MM.1S (cell line): ENCODE measurements at regions not wholly inside any gene's neighbourhood (a gene's known extent, or its start where the extent isn't known, plus 50 kb on each side); places are given as distances from the start of the nearest gene placed in this dataset.

Experiments used
- DNase-seq: peaks from one replicate; pipeline ENCODE4 v3.0.0-alpha.2; 2015
- H2AFZ ChIP-seq: fragments of 300-600 bp; sonication (generic); 2 replicates; pipeline ENCODE4 v1.6.0; 2016; ENCODE audit warnings: antibody characterized with exemption, low read length
- H3F3A ChIP-seq: fragments of 300-600 bp; sonication (generic); 2 replicates; pipeline ENCODE4 v1.6.1; 2016; ENCODE audit warnings: mild to moderate bottlenecking, antibody characterized with exemption, low read length, moderate library complexity, mixed read lengths; ENCODE audit not compliant: insufficient read depth
- H3K27ac ChIP-seq: fragments of 300-600 bp; sonication (generic); 2 replicates; pipeline ENCODE4 v1.5.1; 2016; ENCODE audit warnings: mild to moderate bottlenecking, low read length
- H3K27me3 ChIP-seq: fragments of 300-600 bp; sonication (generic); replicated peaks from 2 replicates; pipeline ENCODE4 v1.6.0; 2016; ENCODE audit warnings: low read length; ENCODE audit not compliant: insufficient read depth
- H3K36me3 ChIP-seq: fragments of 300-600 bp; sonication (generic); replicated peaks from 2 replicates; pipeline ENCODE4 v1.6.1; 2016; ENCODE audit warnings: mild to moderate bottlenecking, low read length, mixed read lengths; ENCODE audit not compliant: insufficient read depth
- H3K4me1 ChIP-seq: fragments of 300-600 bp; sonication (generic); 2 replicates; pipeline ENCODE4 v1.6.1; 2016; ENCODE audit warnings: low read length, mixed read lengths
- H3K4me2 ChIP-seq: fragments of 300-600 bp; sonication (generic); 2 replicates; pipeline ENCODE4 v1.6.0; 2016; ENCODE audit warnings: low read depth, low read length
- H3K4me3 ChIP-seq: fragments of 300-600 bp; sonication (generic); 2 replicates; pipeline ENCODE4 v1.5.1; 2016; ENCODE audit warnings: low read length, mixed read lengths
- H3K79me2 ChIP-seq: fragments of 300-600 bp; sonication (generic); 2 replicates; pipeline ENCODE4 v1.6.1; 2016; ENCODE audit warnings: mixed run types, low read length, mixed read lengths
- H3K9ac ChIP-seq: fragments of 300-600 bp; sonication (generic); 2 replicates; pipeline ENCODE4 v1.6.1; 2016; ENCODE audit warnings: low read length, mixed read lengths
- H3K9me2 ChIP-seq: fragments of 300-600 bp; sonication (generic); replicated peaks from 2 replicates; pipeline ENCODE4 v1.6.1; 2016; ENCODE audit warnings: mild to moderate bottlenecking, low read length, mixed read lengths; ENCODE audit not compliant: insufficient read depth
- H3K9me3 ChIP-seq: fragments of 300-600 bp; sonication (generic); replicated peaks from 2 replicates; pipeline ENCODE4 v1.6.1; 2016; ENCODE audit warnings: mild to moderate bottlenecking, low read length, mixed read lengths; ENCODE audit not compliant: insufficient read depth
- H4K20me1 ChIP-seq: fragments of 300-600 bp; sonication (generic); 2 replicates; pipeline ENCODE4 v1.6.1; 2016; ENCODE audit warnings: mild to moderate bottlenecking, low read length, moderate library complexity, mixed read lengths; ENCODE audit not compliant: insufficient read depth
- EZH2 ChIP-seq: fragments of 300-600 bp; sonication (generic); optimal IDR thresholded peaks from 2 replicates; pipeline ENCODE3; 2017; ENCODE audit warnings: low read depth, mild to moderate bottlenecking, antibody characterized with exemption, low read length, mixed read lengths
- EZH2phosphoT487 ChIP-seq: fragments of 300-600 bp; sonication (generic); IDR thresholded peaks from 2 replicates; pipeline ENCODE4 v1.6.1; 2018; ENCODE audit warnings: antibody characterized with exemption, low read length
- TF ChIP-seq, protein P1 (sequence below): fragments of 300-600 bp; sonication (generic); IDR thresholded peaks from 2 replicates; pipeline ENCODE4 v1.5.1; 2016; ENCODE audit warnings: antibody characterized with exemption, low read length, mixed read lengths

- H3K79me2 ChIP-seq: no peaks in the 10 kb centered on the region
- no peak for DNase-seq
- H3K36me3 ChIP-seq: no peaks in the 10 kb centered on the region
- no peaks in the 10 kb centered on the region for H3F3A ChIP-seq
- TF ChIP-seq EZH2 (no peak), EZH2phosphoT487 (no peak)
- TF ChIP-seq, protein P1, sequence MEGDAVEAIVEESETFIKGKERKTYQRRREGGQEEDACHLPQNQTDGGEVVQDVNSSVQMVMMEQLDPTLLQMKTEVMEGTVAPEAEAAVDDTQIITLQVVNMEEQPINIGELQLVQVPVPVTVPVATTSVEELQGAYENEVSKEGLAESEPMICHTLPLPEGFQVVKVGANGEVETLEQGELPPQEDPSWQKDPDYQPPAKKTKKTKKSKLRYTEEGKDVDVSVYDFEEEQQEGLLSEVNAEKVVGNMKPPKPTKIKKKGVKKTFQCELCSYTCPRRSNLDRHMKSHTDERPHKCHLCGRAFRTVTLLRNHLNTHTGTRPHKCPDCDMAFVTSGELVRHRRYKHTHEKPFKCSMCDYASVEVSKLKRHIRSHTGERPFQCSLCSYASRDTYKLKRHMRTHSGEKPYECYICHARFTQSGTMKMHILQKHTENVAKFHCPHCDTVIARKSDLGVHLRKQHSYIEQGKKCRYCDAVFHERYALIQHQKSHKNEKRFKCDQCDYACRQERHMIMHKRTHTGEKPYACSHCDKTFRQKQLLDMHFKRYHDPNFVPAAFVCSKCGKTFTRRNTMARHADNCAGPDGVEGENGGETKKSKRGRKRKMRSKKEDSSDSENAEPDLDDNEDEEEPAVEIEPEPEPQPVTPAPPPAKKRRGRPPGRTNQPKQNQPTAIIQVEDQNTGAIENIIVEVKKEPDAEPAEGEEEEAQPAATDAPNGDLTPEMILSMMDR: no peak
- H2AFZ ChIP-seq: no peak overlapping the region
- no peaks in the 10 kb centered on the region for H4K20me1 ChIP-seq
- no peak overlapping the region for H3K4me2 ChIP-seq
- H3K27me3 ChIP-seq: no peaks in the 10 kb centered on the region
- H3K4me3 ChIP-seq: no peak overlapping the region
- H3K27ac ChIP-seq: no peak overlapping the region
- no peak overlapping the region for H3K9ac ChIP-seq
- H3K9me2 ChIP-seq: no peaks in the 10 kb centered on the region
- no peaks in the 10 kb centered on the region for H3K9me3 ChIP-seq
- H3K4me1 ChIP-seq: no peaks in the 10 kb centered on the region
These were observed 92.1 kb downstream of the EN1 start for GRCh38 chr2:118755384-118755783.

DNA sequence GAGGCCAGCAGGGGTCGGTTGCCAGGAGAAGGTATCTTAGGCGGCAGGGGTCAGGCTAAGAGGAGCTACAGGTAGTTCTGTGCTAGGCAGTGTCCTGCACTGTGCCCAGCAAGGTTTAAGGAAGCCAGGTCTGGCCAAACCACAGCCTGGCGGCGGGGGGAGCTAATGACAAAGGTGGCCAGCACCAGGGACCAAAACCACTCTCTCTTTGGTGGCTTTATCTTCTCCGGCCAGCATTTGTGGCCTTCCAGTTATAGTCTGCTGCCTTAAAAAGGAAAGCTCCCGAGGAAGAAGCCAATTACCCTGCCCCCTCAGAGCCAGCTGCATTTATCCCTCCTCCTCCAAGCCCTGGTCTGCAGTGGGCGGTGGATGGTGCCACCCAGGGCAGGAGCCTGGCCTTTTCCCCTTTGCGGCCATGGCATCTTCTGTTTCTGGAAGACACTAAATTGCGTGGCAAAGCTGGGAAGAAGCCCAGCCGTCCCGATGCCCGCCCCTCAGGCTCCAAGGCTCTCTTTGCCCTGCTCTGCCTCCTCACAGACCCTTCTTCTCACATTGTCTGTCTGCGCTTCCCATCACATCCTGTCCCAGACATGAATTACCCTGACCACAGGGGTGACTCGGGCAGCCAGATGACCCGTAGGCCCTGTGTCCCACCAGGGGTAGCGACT lies 94.6 kb downstream of the EN1 start:
- Histone ChIP-seq H3K9me3 (no peaks in the 10 kb centered on the region), H3K27me3 (no peaks in the 10 kb centered on the region), H3K4me3 (no peak overlapping the region), H3K9me2 (no peaks in the 10 kb centered on the region), H3K27ac (no peak overlapping the region), H3K4me1 (no peaks in the 10 kb centered on the region), H4K20me1 (no peaks in the 10 kb centered on the region), H3F3A (no peaks in the 10 kb centered on the region), H3K79me2 (no peaks in the 10 kb centered on the region), H3K36me3 (no peaks in the 10 kb centered on the region), H3K9ac (no peak overlapping the region), H3K4me2 (no peak overlapping the region), H2AFZ (no peak overlapping the region)
- TF ChIP-seq EZH2phosphoT487 (no peak), EZH2 (no peak)
- TF ChIP-seq, protein P1: no peak
- DNase-seq: no peak

GRCh38 chr2:118750959-118751565 lies 96.4 kb downstream of the EN1 start:
- H4K20me1 ChIP-seq: no peaks in the 10 kb centered on the region
- no peaks in the 10 kb centered on the region for H3K9me2 ChIP-seq
- H3K9me3 ChIP-seq: no peaks in the 10 kb centered on the region
- H3K36me3 ChIP-seq: no peaks in the 10 kb centered on the region
- no peak overlapping the region for H2AFZ ChIP-seq
- TF ChIP-seq EZH2: no peak
- no peak for TF ChIP-seq EZH2phosphoT487
- TF ChIP-seq, protein P1: no peak
- no peak for DNase-seq
- H3K79me2 ChIP-seq: no peaks in the 10 kb centered on the region
- H3K27ac ChIP-seq: no peak overlapping the region
- no peak overlapping the region for H3K4me3 ChIP-seq
- H3K27me3 ChIP-seq: no peaks in the 10 kb centered on the region
- no peak overlapping the region for H3K9ac ChIP-seq
- H3K4me2 ChIP-seq: no peak overlapping the region
- H3F3A ChIP-seq: no peaks in the 10 kb centered on the region
- no peaks in the 10 kb centered on the region for H3K4me1 ChIP-seq
